ENCODE measurements at regions not wholly inside any gene's neighbourhood (a gene's known extent, or its start where the extent isn't known, plus 50 kb on each side); places are given as distances from the start of the nearest gene placed in this dataset.

DNA sequence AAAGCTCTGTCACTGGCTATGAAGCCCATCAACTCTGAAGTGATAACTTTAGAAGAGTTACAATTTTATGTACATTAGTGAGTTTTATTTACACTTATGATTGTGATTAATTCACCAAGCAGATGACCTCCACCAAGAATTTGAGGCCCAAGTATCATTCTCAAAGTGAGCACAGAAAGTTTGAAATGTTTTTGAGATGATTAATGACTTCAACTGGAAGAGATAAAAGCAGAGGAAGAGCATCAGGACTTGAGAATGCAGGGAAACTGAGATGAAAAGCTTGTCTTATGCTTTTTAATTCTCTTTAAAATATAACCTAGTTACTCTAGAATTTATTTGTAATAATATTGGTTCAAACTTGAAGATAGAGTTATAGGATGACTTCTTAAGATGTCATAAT is 112.8 kb upstream of the H2AZ1 start:
- ATAC-seq (no peak), DNase-seq (ENCODE audit: low read depth, low spot score) (no peak)
- ChIA-PET CTCF (no interaction called here), POLR2A (no interaction called here)
- H3K4me1 ChIP-seq (ENCODE audit: control insufficient read depth, insufficient read depth, low read length), result no peaks in the 10 kb centered on the region
- intact Hi-C loops (cut with micrococcal nuclease; ENCODE audit: unreplicated experiment) (no loop called here), in situ Hi-C loops (cut with HindIII; ENCODE audit: low pct_unique_long_range_greater_than_20kb, low sequenced_read_pairs) (no loop called here)
- TF ChIP-seq, protein P1, sequence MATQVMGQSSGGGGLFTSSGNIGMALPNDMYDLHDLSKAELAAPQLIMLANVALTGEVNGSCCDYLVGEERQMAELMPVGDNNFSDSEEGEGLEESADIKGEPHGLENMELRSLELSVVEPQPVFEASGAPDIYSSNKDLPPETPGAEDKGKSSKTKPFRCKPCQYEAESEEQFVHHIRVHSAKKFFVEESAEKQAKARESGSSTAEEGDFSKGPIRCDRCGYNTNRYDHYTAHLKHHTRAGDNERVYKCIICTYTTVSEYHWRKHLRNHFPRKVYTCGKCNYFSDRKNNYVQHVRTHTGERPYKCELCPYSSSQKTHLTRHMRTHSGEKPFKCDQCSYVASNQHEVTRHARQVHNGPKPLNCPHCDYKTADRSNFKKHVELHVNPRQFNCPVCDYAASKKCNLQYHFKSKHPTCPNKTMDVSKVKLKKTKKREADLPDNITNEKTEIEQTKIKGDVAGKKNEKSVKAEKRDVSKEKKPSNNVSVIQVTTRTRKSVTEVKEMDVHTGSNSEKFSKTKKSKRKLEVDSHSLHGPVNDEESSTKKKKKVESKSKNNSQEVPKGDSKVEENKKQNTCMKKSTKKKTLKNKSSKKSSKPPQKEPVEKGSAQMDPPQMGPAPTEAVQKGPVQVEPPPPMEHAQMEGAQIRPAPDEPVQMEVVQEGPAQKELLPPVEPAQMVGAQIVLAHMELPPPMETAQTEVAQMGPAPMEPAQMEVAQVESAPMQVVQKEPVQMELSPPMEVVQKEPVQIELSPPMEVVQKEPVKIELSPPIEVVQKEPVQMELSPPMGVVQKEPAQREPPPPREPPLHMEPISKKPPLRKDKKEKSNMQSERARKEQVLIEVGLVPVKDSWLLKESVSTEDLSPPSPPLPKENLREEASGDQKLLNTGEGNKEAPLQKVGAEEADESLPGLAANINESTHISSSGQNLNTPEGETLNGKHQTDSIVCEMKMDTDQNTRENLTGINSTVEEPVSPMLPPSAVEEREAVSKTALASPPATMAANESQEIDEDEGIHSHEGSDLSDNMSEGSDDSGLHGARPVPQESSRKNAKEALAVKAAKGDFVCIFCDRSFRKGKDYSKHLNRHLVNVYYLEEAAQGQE (IDR thresholded peaks at IDR 0.05; ENCODE audit: insufficient read depth in 1 of 2, low read depth in 2 of 2, low read length in 1 of 2), result no peak
- TF ChIP-seq POLR2AphosphoS5 (IDR thresholded peaks at IDR 0.05; ENCODE audit: low read depth, low read length) (no peak), TCF7L2 (IDR thresholded peaks at IDR 0.05; ENCODE audit: low read depth, low read length) (no peak), SIN3A (IDR thresholded peaks at IDR 0.05; ENCODE audit: borderline replicate concordance, insufficient read depth, low read depth, low read length) (no peak)
- TF ChIP-seq, protein P2, sequence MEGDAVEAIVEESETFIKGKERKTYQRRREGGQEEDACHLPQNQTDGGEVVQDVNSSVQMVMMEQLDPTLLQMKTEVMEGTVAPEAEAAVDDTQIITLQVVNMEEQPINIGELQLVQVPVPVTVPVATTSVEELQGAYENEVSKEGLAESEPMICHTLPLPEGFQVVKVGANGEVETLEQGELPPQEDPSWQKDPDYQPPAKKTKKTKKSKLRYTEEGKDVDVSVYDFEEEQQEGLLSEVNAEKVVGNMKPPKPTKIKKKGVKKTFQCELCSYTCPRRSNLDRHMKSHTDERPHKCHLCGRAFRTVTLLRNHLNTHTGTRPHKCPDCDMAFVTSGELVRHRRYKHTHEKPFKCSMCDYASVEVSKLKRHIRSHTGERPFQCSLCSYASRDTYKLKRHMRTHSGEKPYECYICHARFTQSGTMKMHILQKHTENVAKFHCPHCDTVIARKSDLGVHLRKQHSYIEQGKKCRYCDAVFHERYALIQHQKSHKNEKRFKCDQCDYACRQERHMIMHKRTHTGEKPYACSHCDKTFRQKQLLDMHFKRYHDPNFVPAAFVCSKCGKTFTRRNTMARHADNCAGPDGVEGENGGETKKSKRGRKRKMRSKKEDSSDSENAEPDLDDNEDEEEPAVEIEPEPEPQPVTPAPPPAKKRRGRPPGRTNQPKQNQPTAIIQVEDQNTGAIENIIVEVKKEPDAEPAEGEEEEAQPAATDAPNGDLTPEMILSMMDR (IDR thresholded peaks at IDR 0.05), result no peak
- H3K9me3 ChIP-seq (ENCODE audit: control insufficient read depth, insufficient read depth, low read depth, low read length), result no peaks in the 10 kb centered on the region
- H3K4me3 ChIP-seq (ENCODE audit: low read depth in 2 of 2, low read length in 2 of 2), result no peak overlapping the region
- H3K27ac ChIP-seq (ENCODE audit: low read length), result no peak overlapping the region
- H3K36me3 ChIP-seq (ENCODE audit: control insufficient read depth, insufficient read depth, low read length), result no peaks in the 10 kb centered on the region
- BruUV-seq (replicated peaks), result no TSS peak
- H3K27me3 ChIP-seq (ENCODE audit: control insufficient read depth, insufficient read depth, low read length), result no peaks in the 10 kb centered on the region

DNA sequence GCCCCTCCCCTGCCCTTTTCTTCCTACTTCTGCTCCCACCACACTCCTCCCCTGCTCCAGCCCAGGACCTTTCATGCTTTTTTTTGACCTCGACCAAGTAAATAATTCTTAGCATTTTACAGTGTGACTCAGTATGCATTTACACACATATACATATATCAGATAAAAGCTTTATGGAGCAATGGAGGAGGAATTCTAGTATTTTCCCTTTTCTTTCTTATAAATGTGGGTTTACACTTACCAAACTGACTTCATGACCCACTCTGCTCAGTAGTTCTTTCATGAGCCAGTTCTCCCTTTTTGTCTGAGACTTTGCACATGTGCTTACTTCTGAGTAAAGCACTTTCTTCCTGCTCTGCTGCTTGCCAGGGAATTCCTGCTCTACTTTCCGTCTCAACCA is 111.8 kb upstream of the H2AZ1 start:
- BruUV-seq (replicated peaks), result no TSS peak
- H3K36me3 ChIP-seq (ENCODE audit: control insufficient read depth, insufficient read depth, low read length), result no peaks in the 10 kb centered on the region
- ChIA-PET CTCF (no interaction called here), POLR2A (no interaction called here)
- in situ Hi-C loops (cut with HindIII; ENCODE audit: low pct_unique_long_range_greater_than_20kb, low sequenced_read_pairs), result no loop called here
- H3K27ac ChIP-seq (ENCODE audit: low read length), result no peak overlapping the region
- H3K4me1 ChIP-seq (ENCODE audit: control insufficient read depth, insufficient read depth, low read length), result no peaks in the 10 kb centered on the region
- no peaks in the 10 kb centered on the region for H3K27me3 ChIP-seq (ENCODE audit: control insufficient read depth, insufficient read depth, low read length)
- no peaks in the 10 kb centered on the region for H3K9me3 ChIP-seq (ENCODE audit: control insufficient read depth, insufficient read depth, low read depth, low read length)
- intact Hi-C loops (cut with micrococcal nuclease; ENCODE audit: unreplicated experiment), result no loop called here
- no peak for ATAC-seq
- TF ChIP-seq, protein P1 (IDR thresholded peaks at IDR 0.05; ENCODE audit: insufficient read depth in 1 of 2, low read depth in 2 of 2, low read length in 1 of 2), result no peak
- TF ChIP-seq TCF7L2 (IDR thresholded peaks at IDR 0.05; ENCODE audit: low read depth, low read length), result no peak
- no peak for TF ChIP-seq SIN3A (IDR thresholded peaks at IDR 0.05; ENCODE audit: borderline replicate concordance, insufficient read depth, low read depth, low read length)
- no peak for TF ChIP-seq POLR2AphosphoS5 (IDR thresholded peaks at IDR 0.05; ENCODE audit: low read depth, low read length)
- TF ChIP-seq, protein P2 (IDR thresholded peaks at IDR 0.05), result no peak
- H3K4me3 ChIP-seq (ENCODE audit: low read depth in 2 of 2, low read length in 2 of 2), result no peak overlapping the region
- DNase-seq (ENCODE audit: low read depth, low spot score), result no peak
